RWPE1 (cell line): ENCODE measurements at regions not wholly inside any gene's neighbourhood (a gene's known extent, or its start where the extent isn't known, plus 50 kb on each side); places are given as distances from the start of the nearest gene placed in this dataset.

Experiments
- CTCF ChIA-PET: fragments of 350-600 bp; sonication (Branson Sonifier 250); formaldehyde crosslinking; extraction: SDS; loops from one replicate; lab custom pipeline; 2021; lab: Yijun Ruan, JAX
- POLR2A ChIA-PET: fragments of 400-600 bp; formaldehyde crosslinking; extraction: SDS; loops from one replicate; lab custom pipeline; 2020; ENCODE audit warnings: antibody characterized with exemption; ENCODE audit not compliant: low non-redundant PET; lab: Yijun Ruan, JAX
- DNase-seq: peaks from one replicate; pipeline ENCODE4 v3.0.0; 2012; ENCODE audit warnings: low spot score
- H3K27ac ChIP-seq: fragments of 450-650 bp; 2 replicates; pipeline ENCODE4 v1.5.1; 2017
- CTCF ChIP-seq: fragments of 450-650 bp; conservative IDR thresholded peaks from 2 replicates; pipeline ENCODE4 v1.5.1; 2017; ENCODE audit warnings: low read depth, mild to moderate bottlenecking

GRCh38 chr4:176879380-176880116, 86.8 kb upstream of the VEGFC start:
- CTCF ChIA-PET = no interaction called here
- POLR2A ChIA-PET = no interaction called here
- no peak for TF ChIP-seq CTCF
- no peak for DNase-seq
- H3K27ac ChIP-seq = no peak overlapping the region

- no peak for TF ChIP-seq CTCF
- CTCF ChIA-PET = interaction anchor here (0.8 kb wide), 1 partner anchor 165 kb away, joined by 4 read pairs; no protein-coding TSS in a partner anchor
- no peak for DNase-seq
- H3K27ac ChIP-seq = no peak overlapping the region
- POLR2A ChIA-PET = no interaction called here
These were observed 89.5 kb upstream of the VEGFC start for GRCh38 chr4:176882206-176882605.

GRCh38 chr4:176883108-176883550, 90.4 kb upstream of the VEGFC start:
- CTCF ChIA-PET = no interaction called here
- POLR2A ChIA-PET = no interaction called here

GRCh38 chr4:176883681-176884418, 91.1 kb upstream of the VEGFC start:
- ChIA-PET CTCF (interaction anchor here (0.6 kb wide), 1 partner anchor 81 kb away, joined by 3 read pairs; no protein-coding TSS in a partner anchor), POLR2A (no interaction called here)
- H3K27ac ChIP-seq = peak overlapping the region; percentile 72
- no peak for TF ChIP-seq CTCF
- peak; percentile 4 for DNase-seq

More at GRCh38 chr4:176883108-176883550, 90.4 kb upstream of the VEGFC start:
- no peak for DNase-seq
- TF ChIP-seq CTCF = no peak
- H3K27ac ChIP-seq = peak overlapping the region; percentile 63

- no peak overlapping the region for H3K27ac ChIP-seq
- TF ChIP-seq CTCF = no peak
- ChIA-PET POLR2A (no interaction called here), CTCF (no interaction called here)
- no peak for DNase-seq
These were observed 92.5 kb upstream of the VEGFC start for GRCh38 chr4:176885224-176885623.

GRCh38 chr4:176886135-176886534, 93.4 kb upstream of the VEGFC start:
- TF ChIP-seq CTCF = no peak
- ChIA-PET POLR2A (no interaction called here), CTCF (interaction anchor here (0.5 kb wide), 1 partner anchor 44 kb away, joined by 4 read pairs; no protein-coding TSS in a partner anchor)
- DNase-seq = no peak
- no peak overlapping the region for H3K27ac ChIP-seq
